Stimulated activated memory B cell treated with anti-CD40 and anti-IgM and Interleukin-4, amounts not matched to agents 10 μg/mL and 1 μg/mL and 100 μg/mL, for 72 hours (primary cell): ENCODE measurements at regions not wholly inside any gene's neighbourhood (a gene's known extent, or its start where the extent isn't known, plus 50 kb on each side); places are given as distances from the start of the nearest gene placed in this dataset.
A peak's percentile ranks its signal among the peaks of the same experiment; 100 is the strongest.

Experiments used
- ATAC-seq: fragments of 150-1000 bp; cut with Tn5 transposase; 2 replicates; pipeline ENCODE4 v1.10.0; 2021
- H3K27ac Mint-ChIP-seq: one replicate; pipeline ENCODE4 v1.8.0; 2022; ENCODE audit warnings: mild to moderate bottlenecking, mixed read lengths
- H3K27me3 Mint-ChIP-seq: one replicate; pipeline ENCODE4 v1.8.0; 2022; ENCODE audit warnings: mixed read lengths
- H3K36me3 Mint-ChIP-seq: one replicate; pipeline ENCODE4 v1.8.0; 2022; ENCODE audit warnings: mixed read lengths
- H3K4me1 Mint-ChIP-seq: one replicate; pipeline ENCODE4 v1.8.0; 2022; ENCODE audit warnings: mixed read lengths
- H3K4me3 Mint-ChIP-seq: one replicate; pipeline ENCODE4 v1.8.0; 2022; ENCODE audit warnings: mild to moderate bottlenecking, moderate library complexity, mixed read lengths
- H3K9me3 Mint-ChIP-seq: one replicate; pipeline ENCODE4 v1.8.0; 2022; ENCODE audit warnings: mixed read lengths

- H3K9me3 Mint-ChIP-seq = peaks cover 8% of the 10 kb centered on the region
- no peaks in the 10 kb centered on the region for H3K4me1 Mint-ChIP-seq
- H3K27ac Mint-ChIP-seq = no peak overlapping the region
- H3K4me3 Mint-ChIP-seq = no peak overlapping the region
- H3K36me3 Mint-ChIP-seq = peaks cover 4% of the 10 kb centered on the region
- H3K27me3 Mint-ChIP-seq = peaks cover 7% of the 10 kb centered on the region
- ATAC-seq = no peak
Measured at GRCh38 chr6:170178561-170179477, 112.1 kb downstream of the DLL1 start.

GRCh38 chr6:170177772-170178560 is 112.9 kb downstream of the DLL1 start:
- ATAC-seq = no peak
- Mint-ChIP-seq H3K36me3 (peaks cover 4% of the 10 kb centered on the region), H3K27me3 (peaks cover 16% of the 10 kb centered on the region), H3K27ac (no peak overlapping the region), H3K4me1 (no peaks in the 10 kb centered on the region), H3K4me3 (no peak overlapping the region), H3K9me3 (peaks cover 2% of the 10 kb centered on the region)

GRCh38 chr6:170176898-170177771 is 113.7 kb downstream of the DLL1 start:
- peak; percentile 27 for ATAC-seq
- H3K4me3 Mint-ChIP-seq = peak overlapping the region; percentile 55

GRCh38 chr6:170176136-170176897 is 114.6 kb downstream of the DLL1 start:
- ATAC-seq = peak; percentile 54
- Mint-ChIP-seq H3K36me3 (peaks cover 4% of the 10 kb centered on the region), H3K9me3 (peaks cover 10% of the 10 kb centered on the region), H3K27me3 (peaks cover 32% of the 10 kb centered on the region), H3K27ac (no peak overlapping the region), H3K4me1 (no peaks in the 10 kb centered on the region), H3K4me3 (peak overlapping the region; percentile 55)

More at GRCh38 chr6:170176898-170177771, 113.7 kb downstream of the DLL1 start:
- H3K9me3 Mint-ChIP-seq = peaks cover 5% of the 10 kb centered on the region
- peaks cover 4% of the 10 kb centered on the region for H3K36me3 Mint-ChIP-seq
- H3K27ac Mint-ChIP-seq = no peak overlapping the region
- H3K4me1 Mint-ChIP-seq = no peaks in the 10 kb centered on the region
- H3K27me3 Mint-ChIP-seq = peaks cover 24% of the 10 kb centered on the region

GRCh38 chr6:170175644-170176135 is 115.2 kb downstream of the DLL1 start:
- Mint-ChIP-seq H3K27me3 (peaks cover 38% of the 10 kb centered on the region), H3K36me3 (peaks cover 4% of the 10 kb centered on the region), H3K27ac (no peak overlapping the region), H3K4me1 (no peaks in the 10 kb centered on the region), H3K9me3 (peaks cover 16% of the 10 kb centered on the region), H3K4me3 (no peak overlapping the region)
- ATAC-seq = no peak

GRCh38 chr6:170174771-170175643 is 115.9 kb downstream of the DLL1 start:
- Mint-ChIP-seq H3K4me1 (no peaks in the 10 kb centered on the region), H3K27ac (no peak overlapping the region), H3K27me3 (peaks cover 43% of the 10 kb centered on the region), H3K36me3 (peaks cover 4% of the 10 kb centered on the region), H3K9me3 (peaks cover 17% of the 10 kb centered on the region), H3K4me3 (no peak overlapping the region)
- ATAC-seq = no peak

- H3K36me3 Mint-ChIP-seq = peaks cover 4% of the 10 kb centered on the region
- H3K27ac Mint-ChIP-seq = no peak overlapping the region
- no peaks in the 10 kb centered on the region for H3K4me1 Mint-ChIP-seq
- peaks cover 43% of the 10 kb centered on the region for H3K27me3 Mint-ChIP-seq
- no peak for ATAC-seq
- peaks cover 21% of the 10 kb centered on the region for H3K9me3 Mint-ChIP-seq
- no peak overlapping the region for H3K4me3 Mint-ChIP-seq
Measured at GRCh38 chr6:170174124-170174770, 116.6 kb downstream of the DLL1 start.

- ATAC-seq = no peak
- H3K36me3 Mint-ChIP-seq = peaks cover 4% of the 10 kb centered on the region
- peaks cover 25% of the 10 kb centered on the region for H3K9me3 Mint-ChIP-seq
- peaks cover 43% of the 10 kb centered on the region for H3K27me3 Mint-ChIP-seq
- H3K4me1 Mint-ChIP-seq = no peaks in the 10 kb centered on the region
- no peak overlapping the region for H3K27ac Mint-ChIP-seq
- H3K4me3 Mint-ChIP-seq = no peak overlapping the region
Measured at GRCh38 chr6:170173335-170173881, 117.5 kb downstream of the DLL1 start.

GRCh38 chr6:170172825-170173256 is 118.0 kb downstream of the DLL1 start:
- Mint-ChIP-seq H3K27me3 (peaks cover 43% of the 10 kb centered on the region), H3K4me3 (no peak overlapping the region), H3K36me3 (peaks cover 4% of the 10 kb centered on the region), H3K27ac (no peak overlapping the region), H3K4me1 (no peaks in the 10 kb centered on the region), H3K9me3 (peaks cover 27% of the 10 kb centered on the region)
- no peak for ATAC-seq

- peaks cover 43% of the 10 kb centered on the region for H3K27me3 Mint-ChIP-seq
- H3K4me3 Mint-ChIP-seq = no peak overlapping the region
- ATAC-seq = no peak
- H3K36me3 Mint-ChIP-seq = peaks cover 4% of the 10 kb centered on the region
- H3K4me1 Mint-ChIP-seq = no peaks in the 10 kb centered on the region
- no peak overlapping the region for H3K27ac Mint-ChIP-seq
- H3K9me3 Mint-ChIP-seq = peaks cover 27% of the 10 kb centered on the region
Measured at GRCh38 chr6:170172392-170172791, 118.5 kb downstream of the DLL1 start.

- Mint-ChIP-seq H3K9me3 (peaks cover 29% of the 10 kb centered on the region), H3K27ac (no peak overlapping the region), H3K27me3 (peaks cover 34% of the 10 kb centered on the region), H3K4me1 (no peaks in the 10 kb centered on the region), H3K4me3 (no peak overlapping the region), H3K36me3 (no peaks in the 10 kb centered on the region)
- ATAC-seq = no peak
Measured at GRCh38 chr6:170167657-170168159, 123.2 kb downstream of the DLL1 start.

- H3K9me3 Mint-ChIP-seq = peaks cover 24% of the 10 kb centered on the region
- H3K27ac Mint-ChIP-seq = no peak overlapping the region
- ATAC-seq = no peak
- H3K27me3 Mint-ChIP-seq = peaks cover 23% of the 10 kb centered on the region
- H3K36me3 Mint-ChIP-seq = no peaks in the 10 kb centered on the region
- H3K4me3 Mint-ChIP-seq = no peak overlapping the region
- no peaks in the 10 kb centered on the region for H3K4me1 Mint-ChIP-seq
Measured at GRCh38 chr6:170166511-170167122, 124.3 kb downstream of the DLL1 start.
